Epithelial cell of proximal tubule (primary cell): ENCODE measurements at regions not wholly inside any gene's neighbourhood (a gene's known extent, or its start where the extent isn't known, plus 50 kb on each side); places are given as distances from the start of the nearest gene placed in this dataset.

Experiments
- DNase-seq: peaks from one replicate; pipeline ENCODE4 v3.0.0-alpha.2; 2011; ENCODE audit warnings: low read depth
- H3K4me3 ChIP-seq: 2 replicates; pipeline ENCODE4 v1.5.1; 2011; ENCODE audit warnings: low read depth, mild to moderate bottlenecking, low read length
- TF ChIP-seq, protein P1 (sequence below): conservative IDR thresholded peaks from 2 replicates; pipeline ENCODE4 v1.5.1; 2012; ENCODE audit warnings: low read depth, mild to moderate bottlenecking, low read length

DNA sequence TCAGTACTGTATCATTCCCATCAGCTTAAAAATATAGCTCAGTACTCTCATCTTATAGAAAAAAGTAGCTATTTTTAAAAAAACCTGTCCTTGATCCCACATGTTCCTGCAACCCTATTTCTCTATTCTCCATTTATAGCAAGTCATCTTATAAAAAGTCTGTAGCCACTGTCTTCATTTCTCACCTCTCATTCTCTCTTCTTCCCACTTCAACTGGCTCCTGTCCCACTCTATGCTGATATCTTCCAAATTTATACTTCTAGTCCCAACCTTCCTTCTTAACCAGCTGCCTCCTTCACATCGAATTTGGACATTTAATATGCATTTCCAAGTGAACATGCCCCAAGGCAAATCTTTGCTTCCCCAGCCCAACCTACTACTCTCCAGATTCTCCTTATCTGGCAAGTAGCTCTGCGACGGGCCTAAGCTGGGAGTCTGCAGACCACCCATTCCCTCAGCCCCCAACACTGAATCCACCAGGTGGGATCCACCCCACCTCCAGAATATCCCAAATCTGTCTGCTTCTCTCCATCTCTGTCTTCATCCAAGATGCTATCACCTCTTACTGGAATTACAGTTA, 52.0 kb upstream of the TANC2 start:
- H3K4me3 ChIP-seq, result no peak overlapping the region
- DNase-seq, result no peak
- TF ChIP-seq, protein P1, sequence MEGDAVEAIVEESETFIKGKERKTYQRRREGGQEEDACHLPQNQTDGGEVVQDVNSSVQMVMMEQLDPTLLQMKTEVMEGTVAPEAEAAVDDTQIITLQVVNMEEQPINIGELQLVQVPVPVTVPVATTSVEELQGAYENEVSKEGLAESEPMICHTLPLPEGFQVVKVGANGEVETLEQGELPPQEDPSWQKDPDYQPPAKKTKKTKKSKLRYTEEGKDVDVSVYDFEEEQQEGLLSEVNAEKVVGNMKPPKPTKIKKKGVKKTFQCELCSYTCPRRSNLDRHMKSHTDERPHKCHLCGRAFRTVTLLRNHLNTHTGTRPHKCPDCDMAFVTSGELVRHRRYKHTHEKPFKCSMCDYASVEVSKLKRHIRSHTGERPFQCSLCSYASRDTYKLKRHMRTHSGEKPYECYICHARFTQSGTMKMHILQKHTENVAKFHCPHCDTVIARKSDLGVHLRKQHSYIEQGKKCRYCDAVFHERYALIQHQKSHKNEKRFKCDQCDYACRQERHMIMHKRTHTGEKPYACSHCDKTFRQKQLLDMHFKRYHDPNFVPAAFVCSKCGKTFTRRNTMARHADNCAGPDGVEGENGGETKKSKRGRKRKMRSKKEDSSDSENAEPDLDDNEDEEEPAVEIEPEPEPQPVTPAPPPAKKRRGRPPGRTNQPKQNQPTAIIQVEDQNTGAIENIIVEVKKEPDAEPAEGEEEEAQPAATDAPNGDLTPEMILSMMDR, result no peak

DNA sequence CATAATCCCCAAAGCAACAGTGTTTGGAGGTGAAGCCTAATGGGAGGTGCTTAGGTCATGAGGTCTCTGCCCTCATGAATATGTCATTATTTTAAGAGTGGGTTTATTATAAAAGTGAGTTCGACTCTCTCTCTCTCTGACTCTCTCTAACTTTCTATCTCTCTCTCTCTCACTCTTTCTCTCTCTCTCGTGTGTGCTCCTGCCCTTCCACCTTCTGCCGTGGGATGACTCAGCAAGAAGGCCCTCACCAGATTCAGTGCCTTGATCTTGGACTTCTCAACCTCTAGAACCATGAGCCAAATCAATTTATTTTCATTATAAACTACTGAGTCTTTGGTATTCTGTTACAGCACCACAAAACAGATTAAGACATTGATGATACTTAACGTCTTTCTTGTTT, 53.7 kb upstream of the TANC2 start:
- TF ChIP-seq, protein P1, result no peak
- DNase-seq, result no peak
- no peak overlapping the region for H3K4me3 ChIP-seq

DNA sequence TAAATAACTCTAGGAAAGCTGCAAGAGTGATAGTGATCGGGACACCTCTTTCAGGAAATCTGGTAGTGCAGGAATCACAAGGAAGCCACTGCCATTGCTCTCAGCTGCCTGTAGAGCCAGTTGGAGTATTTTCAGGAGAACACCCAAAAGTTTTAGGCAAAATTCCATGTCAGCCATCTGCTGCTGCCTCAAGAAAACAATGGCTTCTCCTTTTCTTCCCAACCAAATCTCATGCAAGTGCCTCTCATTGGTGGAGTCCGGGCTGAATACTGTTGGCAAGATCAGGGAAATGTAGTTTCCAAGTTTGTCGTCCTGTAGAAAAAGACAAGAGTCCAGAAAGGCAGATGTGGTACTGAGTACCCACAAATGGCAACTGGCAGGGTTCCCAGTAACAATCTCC, 54.9 kb upstream of the TANC2 start:
- no peak overlapping the region for H3K4me3 ChIP-seq
- no peak for DNase-seq
- TF ChIP-seq, protein P1, result no peak

DNA sequence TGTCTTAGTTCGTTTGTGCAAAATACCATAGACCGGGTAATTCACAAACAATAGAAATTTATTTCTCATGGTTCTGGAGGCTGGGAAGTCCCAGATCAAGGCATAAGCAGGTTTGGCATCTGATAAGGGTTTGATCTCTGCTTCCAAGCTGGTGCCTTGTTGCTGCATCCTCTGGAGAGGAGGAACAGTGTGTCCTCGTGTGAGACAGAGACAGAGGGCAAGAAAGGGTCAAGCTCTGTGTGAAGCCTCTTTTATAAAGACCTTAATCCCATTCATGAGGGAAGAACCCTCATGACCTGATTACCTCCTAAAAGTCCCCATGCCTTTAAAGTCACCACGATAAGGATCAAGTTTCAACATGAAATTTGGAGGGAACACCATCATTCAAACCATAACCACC, 55.8 kb upstream of the TANC2 start:
- TF ChIP-seq, protein P1, result no peak
- no peak overlapping the region for H3K4me3 ChIP-seq
- DNase-seq, result no peak

DNA sequence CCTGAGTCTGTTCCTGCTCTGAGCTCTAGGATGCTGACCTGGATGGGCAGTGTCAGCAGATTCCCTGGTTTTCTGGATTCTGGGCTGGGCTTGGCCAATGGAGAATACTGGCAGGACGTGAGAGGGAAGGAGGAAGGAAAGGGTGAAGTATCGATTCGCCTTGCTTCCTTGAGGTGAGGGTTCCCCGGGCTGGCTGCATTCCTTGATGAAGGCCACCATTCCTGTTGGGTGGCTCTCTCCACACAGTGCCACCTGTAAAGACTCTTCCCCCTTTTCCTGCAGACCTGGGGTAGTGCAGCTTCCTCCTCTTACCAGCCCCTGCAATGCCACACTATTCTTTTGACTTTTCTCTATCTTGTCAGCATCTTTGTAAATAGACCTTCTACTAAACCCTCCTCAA, 58.1 kb upstream of the TANC2 start:
- TF ChIP-seq, protein P1, result no peak
- no peak for DNase-seq
- H3K4me3 ChIP-seq, result no peak overlapping the region

DNA sequence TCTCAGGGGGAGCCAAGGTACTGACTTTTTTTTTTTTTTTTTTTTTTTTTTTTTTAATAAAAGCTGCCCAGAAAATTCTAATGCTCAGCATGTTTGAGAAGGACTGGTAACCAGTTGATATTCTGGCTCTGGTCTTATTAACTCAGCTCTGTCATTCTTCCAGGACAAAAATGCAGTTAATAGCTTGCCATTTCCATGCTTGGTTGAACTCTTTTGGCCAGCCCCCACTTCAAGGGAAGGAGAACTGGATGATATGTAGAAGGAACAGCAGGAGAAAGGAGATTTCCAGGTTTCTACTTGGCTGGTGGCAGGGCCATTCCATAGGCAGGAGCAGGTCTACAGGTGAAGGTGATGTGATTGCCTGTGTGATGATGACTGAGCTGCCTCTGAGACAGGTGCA, 59.2 kb upstream of the TANC2 start:
- TF ChIP-seq, protein P1, result no peak
- DNase-seq, result no peak
- no peak overlapping the region for H3K4me3 ChIP-seq

DNA sequence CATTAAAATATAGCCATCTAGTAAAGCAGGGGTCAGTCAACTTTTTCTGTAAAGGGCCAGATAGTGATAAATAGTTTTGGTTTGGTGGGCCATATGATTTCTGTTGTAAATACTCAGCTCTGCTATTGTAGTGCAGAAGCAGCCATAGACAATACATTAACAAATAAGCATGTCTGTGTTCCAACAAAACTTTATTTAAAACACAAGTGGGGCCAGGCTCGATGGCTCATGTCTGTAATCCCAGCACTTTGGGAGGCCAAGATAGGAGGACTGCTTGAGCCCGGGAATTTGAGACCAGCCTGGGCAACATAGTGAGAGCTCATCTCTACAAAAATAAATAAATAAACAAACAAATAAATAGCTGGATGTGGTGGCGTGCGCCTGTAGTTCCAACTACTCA, 60.8 kb upstream of the TANC2 start:
- H3K4me3 ChIP-seq, result no peak overlapping the region
- TF ChIP-seq, protein P1, result no peak
- DNase-seq, result no peak
